A172 (cell line): ENCODE measurements at regions not wholly inside any gene's neighbourhood (a gene's known extent, or its start where the extent isn't known, plus 50 kb on each side); places are given as distances from the start of the nearest gene placed in this dataset.
A peak's percentile ranks its signal among the peaks of the same experiment; 100 is the strongest.
"Not testable (repeated sequence)": the region's sequence is repeated elsewhere in the genome, so short reads cannot be mapped to it uniquely, and the experiment has no call there.

ENCODE experiments used
- DNase-seq: peaks from one replicate; pipeline ENCODE4 v3.0.0-alpha.2; 2015; ENCODE audit warnings: low spot score

GRCh38 chr6:139722530-139722929 is 348.1 kb upstream of the CITED2 start:
- DNase-seq: no peak

- DNase-seq: no peak
Observed at GRCh38 chr6:139721954-139722353, 347.5 kb upstream of the CITED2 start.

GRCh38 chr6:139713900-139714506 is 339.6 kb upstream of the CITED2 start:
- no peak for DNase-seq

- DNase-seq: no peak
Observed at GRCh38 chr6:139713424-139713823, 339.0 kb upstream of the CITED2 start.

GRCh38 chr6:139712830-139713229 is 338.4 kb upstream of the CITED2 start:
- DNase-seq: no peak

GRCh38 chr6:139711804-139712585 is 337.5 kb upstream of the CITED2 start:
- DNase-seq: no peak

- DNase-seq: no peak
Observed at GRCh38 chr6:139710556-139710955, 336.1 kb upstream of the CITED2 start.

GRCh38 chr6:139708337-139709199 is 334.1 kb upstream of the CITED2 start:
- peak; percentile 84 for DNase-seq

GRCh38 chr6:139706912-139707311 is 332.5 kb upstream of the CITED2 start:
- DNase-seq: no peak

GRCh38 chr6:139705284-139705683 is 330.8 kb upstream of the CITED2 start:
- DNase-seq: no peak

- DNase-seq: no peak
Observed at GRCh38 chr6:139703780-139704179, 329.3 kb upstream of the CITED2 start.

GRCh38 chr6:139702706-139703105 is 328.3 kb upstream of the CITED2 start:
- DNase-seq: no peak

GRCh38 chr6:139701695-139702094 is 327.2 kb upstream of the CITED2 start:
- no peak for DNase-seq

GRCh38 chr6:139701003-139701402 is 326.6 kb upstream of the CITED2 start:
- no peak for DNase-seq

GRCh38 chr6:139699911-139700310 is 325.5 kb upstream of the CITED2 start:
- no peak for DNase-seq

GRCh38 chr6:139699335-139699734 is 324.9 kb upstream of the CITED2 start:
- DNase-seq: no peak

- no peak for DNase-seq
Observed at GRCh38 chr6:139698526-139699176, 324.2 kb upstream of the CITED2 start.

GRCh38 chr6:139697856-139698255 is 323.4 kb upstream of the CITED2 start:
- not testable (repeated sequence) for DNase-seq

- not testable (repeated sequence) for DNase-seq
Observed at GRCh38 chr6:139696991-139697390, 322.5 kb upstream of the CITED2 start.

GRCh38 chr6:139695361-139695760 is 320.9 kb upstream of the CITED2 start:
- DNase-seq: no peak

GRCh38 chr6:139693735-139694134 is 319.3 kb upstream of the CITED2 start:
- DNase-seq: no peak

- DNase-seq: no peak
Observed at GRCh38 chr6:139690007-139690406, 315.6 kb upstream of the CITED2 start.
